NCI-H1105 treated with DMSO at 0.1 percent for 48 hours (cell line): ENCODE measurements at regions not wholly inside any gene's neighbourhood (a gene's known extent, or its start where the extent isn't known, plus 50 kb on each side); places are given as distances from the start of the nearest gene placed in this dataset.
"Not testable (repeated sequence)": the region's sequence is repeated elsewhere in the genome, so short reads cannot be mapped to it uniquely, and the experiment has no call there.

Experiments
- DNase-seq: peaks from one replicate; lab custom pipeline; 2025; lab: John Stamatoyannopoulos, UW

DNA sequence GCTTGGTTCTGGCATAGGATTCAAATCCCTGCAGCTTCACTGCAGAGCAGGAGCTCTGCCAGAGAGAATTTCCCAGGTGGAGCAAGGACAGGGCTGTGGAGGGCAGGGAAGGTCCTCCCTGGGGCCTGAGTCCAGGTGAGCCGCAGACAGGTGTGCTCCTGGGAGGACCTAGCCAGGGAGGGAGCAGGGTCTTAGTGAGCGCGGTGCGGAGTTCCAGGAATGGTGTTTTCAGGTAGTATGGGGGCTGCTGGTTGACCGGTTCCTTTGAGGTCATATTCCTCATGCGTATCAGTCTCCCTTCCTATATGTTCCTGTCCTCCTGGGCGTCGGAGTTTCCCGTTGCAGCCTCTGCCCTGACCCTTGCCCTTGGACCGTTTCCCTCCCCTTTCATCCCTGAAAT, 813.3 kb downstream of the KCNJ18 start:
- no peak for DNase-seq

DNA sequence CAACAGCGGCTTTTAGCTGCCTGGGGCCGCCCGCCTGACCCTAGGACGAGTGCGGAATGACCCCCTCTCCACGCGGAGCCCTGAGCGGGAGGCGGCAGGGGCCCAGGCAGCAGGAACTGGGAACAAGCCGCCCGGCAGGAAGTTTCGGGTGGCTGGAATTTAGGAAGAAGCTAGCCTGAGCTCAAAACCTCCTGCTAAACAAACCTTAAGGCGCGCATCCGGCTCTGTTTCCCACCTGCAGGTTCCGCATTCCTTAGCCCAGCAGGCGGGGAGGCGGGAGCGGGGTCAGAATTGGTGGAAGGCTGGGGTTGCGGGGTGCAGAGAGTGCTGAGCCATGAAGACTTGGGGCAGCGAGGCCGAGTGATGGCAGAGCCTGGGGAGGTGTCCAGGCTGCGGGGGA, 813.9 kb downstream of the KCNJ18 start:
- no peak for DNase-seq

DNA sequence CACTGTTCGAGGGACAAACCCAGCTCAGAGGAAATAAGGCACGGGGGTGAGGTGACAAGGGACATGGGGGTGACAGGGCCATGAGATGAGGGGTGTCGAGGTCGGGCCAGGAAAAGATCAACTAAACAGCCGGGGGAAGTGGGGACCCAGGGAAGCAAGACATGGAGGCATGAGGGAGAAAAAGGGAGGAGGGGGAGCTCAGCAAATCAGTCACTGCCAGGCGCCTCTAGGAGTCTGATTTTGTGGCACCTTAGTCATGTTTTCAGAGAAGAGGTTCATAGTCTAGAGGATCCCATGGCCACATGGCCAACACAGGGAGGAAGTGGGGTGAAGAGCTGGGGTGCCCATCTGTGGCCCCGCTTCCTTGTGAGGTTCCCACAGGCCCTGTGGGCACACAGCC, 814.5 kb downstream of the KCNJ18 start:
- DNase-seq = no peak

DNA sequence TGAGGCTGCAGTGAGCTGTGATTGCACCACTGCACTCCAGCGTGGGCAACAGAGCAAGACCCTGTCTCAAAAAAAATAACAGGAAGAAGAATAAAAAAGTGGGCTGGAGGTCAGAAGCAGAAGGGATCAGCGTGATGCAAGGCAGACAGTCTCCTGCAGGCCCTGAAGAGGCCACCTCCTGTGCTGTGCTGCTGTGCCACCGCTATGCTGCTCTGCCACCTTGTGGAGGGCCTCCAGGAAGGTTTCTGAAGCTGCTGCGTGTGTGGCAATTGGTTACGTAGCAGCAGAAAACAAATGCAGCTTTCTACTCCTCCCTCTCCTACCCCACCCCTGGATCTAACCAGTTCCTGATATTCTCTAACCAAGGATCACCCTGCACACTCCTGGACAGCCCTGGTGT, 815.5 kb downstream of the KCNJ18 start:
- no peak for DNase-seq

DNA sequence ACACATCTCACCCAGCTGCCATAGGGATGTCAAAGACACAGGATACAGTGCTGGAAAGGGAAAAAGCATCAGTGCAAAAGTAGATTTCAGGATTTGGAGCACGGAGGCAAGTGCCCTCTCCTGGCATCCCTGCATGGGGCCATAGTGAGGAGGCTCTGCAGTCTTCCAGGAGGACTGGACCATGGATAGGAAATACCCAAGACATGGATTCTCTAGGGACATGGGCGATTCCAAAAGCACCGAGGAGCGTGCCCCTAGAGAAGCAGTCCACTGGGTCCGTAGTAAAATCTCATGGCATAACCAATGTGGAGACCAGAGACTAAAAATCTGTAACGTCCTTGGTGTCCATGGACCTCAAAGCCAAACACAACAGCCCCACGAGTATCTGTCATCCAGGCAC, 818.2 kb downstream of the KCNJ18 start:
- DNase-seq = no peak

DNA sequence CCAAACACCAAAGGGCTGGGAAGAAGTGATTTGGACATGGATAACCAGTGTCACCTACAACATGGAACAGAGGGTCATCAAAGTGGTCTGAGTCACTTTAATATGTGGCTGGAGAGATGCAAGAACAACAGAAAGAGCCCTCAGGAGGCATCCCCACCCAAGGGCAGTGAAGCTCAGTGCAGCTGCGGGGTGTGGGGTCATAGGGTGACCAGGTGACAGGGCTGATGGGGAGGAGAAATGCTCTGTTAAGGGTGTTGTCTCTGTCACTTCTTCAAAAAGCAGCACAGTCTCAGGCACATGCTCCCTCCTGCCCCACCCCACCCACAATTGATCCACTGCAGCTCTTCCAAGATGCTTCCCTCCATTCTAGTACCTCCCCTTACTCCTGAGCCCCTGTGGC, 819.1 kb downstream of the KCNJ18 start:
- no peak for DNase-seq

DNA sequence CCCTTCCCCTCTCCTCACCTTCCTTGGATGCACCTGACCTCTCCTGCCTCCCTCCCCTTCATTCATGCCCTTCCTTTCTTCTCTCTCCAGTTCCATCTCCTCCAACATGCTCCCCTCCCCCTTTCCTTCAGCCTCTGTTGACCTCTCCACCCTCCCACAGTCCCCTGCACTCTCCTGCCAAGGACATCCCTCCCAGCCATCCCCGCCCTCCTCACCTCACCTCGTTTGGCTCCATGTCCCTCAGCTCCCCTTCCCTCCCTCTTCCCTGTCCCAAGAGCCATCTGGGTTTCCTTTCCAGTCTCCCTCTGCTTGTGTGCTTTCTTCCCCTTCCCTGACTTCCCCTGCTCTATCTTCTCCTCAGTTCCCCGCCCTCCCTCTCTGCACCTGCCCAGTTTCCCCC, 819.7 kb downstream of the KCNJ18 start:
- no peak for DNase-seq

DNA sequence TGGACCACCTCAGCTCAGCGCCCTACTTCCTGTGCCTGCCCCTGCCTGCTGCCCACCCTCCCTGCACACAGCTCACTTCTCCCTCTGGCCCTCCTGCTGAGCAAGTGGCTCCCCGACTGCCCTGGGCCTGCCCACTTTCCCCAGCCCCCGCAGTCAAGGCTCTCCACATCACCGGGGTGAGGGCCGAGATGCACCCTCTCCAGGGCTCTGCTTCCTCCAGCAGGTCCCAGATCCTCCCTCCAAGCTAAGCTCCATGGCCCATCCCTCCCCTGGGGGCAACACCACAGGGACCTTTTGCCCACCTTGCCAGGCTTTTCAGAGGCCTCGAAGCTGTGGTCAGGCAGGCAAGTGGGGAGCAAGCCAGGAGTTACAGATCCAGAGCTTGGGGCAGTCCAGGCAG, 820.2 kb downstream of the KCNJ18 start:
- no peak for DNase-seq

DNA sequence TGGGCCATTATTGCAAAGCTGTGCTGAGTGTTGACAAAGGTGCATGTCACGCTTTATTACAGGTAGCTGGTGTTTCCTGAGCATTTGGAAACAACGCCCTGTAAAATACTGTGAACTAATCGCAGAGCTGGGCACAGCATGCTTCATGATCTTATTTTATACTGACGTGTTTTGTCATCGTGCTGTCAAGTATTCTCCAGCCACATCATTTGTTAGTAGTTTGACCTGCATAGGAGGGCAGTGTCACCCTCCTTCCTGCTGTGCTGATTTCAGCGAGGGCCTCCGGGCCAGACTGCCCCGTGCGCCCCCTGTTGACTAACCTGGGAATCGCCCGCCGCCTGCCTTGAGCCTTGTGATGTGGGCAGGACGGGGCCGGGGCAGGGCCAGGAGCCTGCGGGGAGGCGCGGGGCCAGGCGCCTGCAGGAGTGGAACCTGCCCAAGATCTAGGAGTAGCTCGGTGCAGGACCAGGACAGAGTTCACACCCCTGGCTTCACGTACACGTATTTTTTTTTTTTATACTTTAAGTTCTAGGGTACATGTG, 820.7 kb downstream of the KCNJ18 start:
- no peak for DNase-seq

DNA sequence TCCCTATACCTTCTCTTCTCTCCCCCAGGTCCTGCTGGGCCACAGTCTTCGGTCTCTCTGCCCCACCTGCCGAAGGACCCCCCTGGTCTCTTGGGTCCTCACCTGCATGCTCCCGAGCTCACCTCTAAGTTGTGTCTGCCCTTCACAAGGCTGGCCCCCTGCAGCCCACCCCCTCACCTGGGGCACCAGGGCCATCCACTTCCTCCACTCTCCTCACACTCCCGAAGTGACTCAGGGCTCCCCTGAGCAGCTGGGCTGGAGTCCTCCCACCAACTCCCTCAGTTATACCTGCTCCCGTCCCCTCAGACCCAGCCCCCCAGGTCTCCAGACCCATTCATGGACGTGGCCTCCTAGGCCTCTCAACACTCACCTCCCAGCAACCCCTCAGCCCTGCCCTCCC, 822.0 kb downstream of the KCNJ18 start:
- DNase-seq = no peak

DNA sequence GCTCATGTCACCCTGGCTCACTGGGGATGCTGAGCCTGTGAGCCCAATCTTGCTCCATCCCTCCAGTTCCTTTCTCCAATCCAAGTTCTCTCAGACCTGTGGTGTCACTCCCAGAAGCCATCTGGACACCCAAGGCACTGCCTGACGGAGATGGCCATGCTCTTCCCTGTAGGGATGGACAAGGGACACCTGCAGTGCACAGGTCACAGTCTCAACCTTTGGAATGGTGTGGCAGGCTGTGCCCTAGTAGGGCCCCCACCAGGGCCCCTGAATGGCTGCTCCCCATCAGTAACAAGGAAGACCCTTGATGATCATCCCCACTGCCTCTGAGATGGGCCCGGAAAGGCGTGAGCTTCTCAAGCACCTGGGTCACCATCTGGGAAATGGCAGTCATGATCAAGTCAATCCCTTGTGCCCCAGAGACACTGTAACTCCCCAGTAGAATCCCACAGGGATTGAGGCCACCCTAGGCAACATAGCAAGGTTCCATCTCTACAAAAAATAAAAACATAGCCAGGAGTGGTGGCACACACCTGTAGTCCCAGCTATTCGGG, 822.5 kb downstream of the KCNJ18 start:
- no peak for DNase-seq

DNA sequence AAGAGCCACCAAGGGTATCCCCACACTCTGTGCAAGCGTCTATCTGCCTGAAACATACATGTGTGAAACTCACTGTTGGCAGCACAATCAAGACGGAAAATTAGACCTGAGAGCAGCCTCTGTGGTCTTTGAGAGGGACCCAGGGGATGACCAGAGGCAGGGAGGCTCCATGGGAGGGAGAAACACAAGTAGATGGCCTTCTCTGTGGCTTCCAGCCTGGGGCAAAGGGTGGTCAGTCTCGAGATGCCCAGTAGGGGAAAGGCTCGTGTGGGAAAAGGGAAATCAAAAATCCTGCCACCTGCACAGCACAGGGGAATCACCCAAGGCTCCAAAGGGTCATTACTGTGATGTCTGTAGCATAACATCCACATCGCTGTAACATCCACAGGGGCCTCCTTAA, 823.3 kb downstream of the KCNJ18 start:
- no peak for DNase-seq

DNA sequence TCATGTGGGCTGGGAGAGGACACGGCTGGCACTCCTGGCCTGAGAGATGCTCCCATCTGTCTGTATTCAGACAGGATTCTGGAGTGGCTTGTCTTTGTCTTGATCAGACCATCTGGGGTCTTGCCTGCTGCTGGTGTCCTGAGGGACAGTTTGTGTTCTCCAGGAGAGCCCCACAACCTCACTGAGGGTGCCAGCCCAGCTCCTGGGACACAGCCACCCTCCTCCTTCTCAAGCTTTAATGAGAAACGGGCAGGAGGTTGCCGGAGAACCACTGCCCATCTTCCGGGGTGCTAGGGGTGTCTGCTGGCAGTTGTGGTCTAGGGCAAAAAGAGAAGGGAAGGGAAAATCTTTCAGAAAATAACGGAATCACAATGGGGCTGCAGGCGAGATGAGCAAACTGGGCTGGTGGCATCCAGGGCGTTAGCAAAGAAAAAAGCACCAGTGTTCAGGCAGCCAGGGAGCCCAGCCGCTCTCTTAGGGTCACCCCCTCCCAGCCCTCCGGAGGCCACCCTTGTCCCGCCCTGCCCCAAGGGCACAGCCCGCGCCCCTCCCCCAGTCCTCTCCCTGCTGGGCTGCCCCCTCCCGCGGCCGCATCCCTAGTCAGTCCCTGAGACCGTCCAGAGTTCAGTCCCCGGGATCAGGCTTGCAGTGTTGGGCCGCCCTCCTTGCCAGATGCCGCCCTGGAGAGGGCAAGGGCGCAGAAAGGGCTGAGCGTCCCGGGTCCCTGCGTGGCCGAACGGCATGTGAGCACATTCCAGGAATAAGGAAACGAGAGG, 824.7 kb downstream of the KCNJ18 start:
- DNase-seq = no peak

DNA sequence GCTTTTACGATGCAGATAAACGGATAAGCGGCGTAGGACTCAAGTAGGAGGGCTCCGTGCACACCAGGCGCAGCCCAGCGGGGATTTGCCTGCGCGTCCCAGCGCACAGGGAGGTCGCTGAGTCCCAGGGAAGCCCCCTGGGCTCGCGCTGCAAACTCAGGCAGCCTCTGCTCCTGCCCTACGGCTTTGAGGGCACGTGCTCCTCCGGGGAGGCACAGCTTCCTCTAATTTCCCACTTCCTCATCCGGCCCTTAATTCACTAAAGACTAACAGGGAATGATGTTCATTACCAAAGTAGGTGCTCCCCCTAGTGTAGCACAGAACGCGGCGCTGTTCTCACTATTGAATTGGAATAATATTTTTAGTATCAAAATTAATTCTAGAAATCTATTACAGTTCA, 825.4 kb downstream of the KCNJ18 start:
- DNase-seq = no peak

DNA sequence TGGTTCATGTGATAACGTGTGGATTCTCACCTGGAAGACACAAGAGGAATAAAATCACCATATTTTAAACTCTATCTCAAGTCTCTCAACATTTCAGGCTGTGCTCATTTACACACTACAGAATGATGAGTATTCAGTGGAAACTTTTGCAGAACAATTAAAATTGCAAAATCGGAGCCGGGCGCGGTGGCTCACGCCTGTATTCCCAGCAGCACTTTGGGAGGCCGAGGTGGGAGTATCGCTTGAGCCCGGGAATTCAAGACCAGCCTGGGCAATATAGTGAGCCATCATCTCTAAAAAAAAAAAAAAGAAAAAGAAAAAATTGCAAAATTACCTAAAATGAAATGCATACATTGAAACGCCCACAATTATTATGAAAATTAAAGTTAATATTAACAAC, 825.9 kb downstream of the KCNJ18 start:
- no peak for DNase-seq

DNA sequence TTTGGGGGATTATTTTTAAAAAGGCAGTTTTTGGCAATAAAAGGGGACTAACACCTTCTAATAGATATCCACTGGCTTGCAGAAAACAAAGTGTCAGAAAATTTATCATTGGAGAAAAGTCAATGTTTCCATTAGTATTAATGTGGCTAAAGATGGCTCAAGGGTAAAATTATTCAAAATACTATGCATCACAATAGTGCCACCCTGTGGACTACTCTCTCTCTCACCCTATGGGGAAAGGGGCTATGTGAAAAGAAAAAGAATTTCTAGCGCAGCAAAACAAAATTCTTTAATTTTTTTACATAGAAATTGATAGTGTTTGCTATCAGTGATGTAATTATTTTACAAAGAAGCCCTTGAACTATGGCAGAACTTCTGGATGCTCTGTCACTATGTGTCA, 856.5 kb downstream of the KCNJ18 start:
- DNase-seq = not testable (repeated sequence)

DNA sequence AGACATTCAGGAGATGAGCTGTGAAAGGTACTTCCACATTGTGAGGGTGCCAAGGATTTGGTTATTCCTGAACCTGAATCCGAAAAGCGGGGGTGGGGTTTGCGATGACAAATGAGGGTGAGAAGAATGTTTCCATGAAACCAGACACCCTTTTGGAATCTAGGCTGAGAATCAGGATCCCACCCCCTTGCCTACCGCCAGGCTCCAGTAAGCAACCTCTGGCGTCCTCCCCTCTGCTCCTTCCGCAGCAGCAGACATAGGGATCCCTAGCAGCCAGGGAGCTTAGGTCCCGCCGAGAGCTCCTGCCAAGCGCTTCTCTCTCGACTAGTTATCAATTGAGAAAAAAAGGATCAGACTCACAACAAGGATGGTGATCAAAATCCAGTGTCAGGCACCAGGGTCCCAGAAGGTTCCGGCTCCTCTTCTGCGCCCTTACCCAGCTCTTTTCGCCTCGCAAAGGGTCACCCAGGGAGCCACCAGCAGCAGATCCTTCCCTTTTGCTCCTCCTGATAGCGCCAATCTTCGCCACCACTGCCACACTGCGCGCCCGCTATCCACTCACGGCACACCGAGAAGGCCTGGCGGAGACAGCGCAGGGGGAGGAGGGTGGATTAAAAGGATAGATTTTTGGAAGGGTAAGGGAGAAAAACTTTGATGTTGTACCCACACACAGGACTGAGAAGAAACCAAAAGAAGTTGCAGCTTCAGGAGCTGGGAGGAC, 859.5 kb downstream of the KCNJ18 start:
- not testable (repeated sequence) for DNase-seq

DNA sequence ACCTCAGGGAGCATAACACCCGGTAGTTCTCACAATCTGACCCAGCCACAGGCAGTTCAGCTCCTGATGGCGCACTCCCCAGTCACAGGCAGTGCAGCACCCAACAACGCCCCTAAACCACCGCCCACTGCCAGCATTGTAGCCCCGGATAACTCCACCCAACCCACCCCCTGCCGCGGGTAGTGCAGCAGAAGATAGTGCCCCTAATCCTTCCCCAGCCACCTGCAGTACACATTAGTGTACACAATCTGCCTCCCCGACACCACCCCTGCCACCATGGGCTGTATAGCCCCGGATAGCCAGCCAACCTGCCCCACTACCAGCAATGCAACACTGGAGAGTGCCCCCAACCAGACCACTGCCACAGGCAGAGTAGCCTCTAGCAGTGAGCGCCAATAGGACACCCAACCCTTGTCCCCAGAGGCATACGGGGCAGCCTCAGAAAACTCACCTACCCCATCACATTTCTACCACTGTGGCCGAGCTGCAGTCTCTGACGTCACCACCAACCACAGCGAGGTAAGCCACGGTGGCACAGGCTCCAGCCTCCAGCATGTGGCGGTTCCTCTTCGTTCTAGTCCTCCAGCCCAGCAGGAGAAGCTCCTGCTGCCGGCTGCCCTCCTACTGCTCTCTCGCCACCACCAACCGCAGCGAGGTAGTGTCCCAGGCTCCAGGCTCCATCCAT, 877.3 kb downstream of the KCNJ18 start:
- no peak for DNase-seq

DNA sequence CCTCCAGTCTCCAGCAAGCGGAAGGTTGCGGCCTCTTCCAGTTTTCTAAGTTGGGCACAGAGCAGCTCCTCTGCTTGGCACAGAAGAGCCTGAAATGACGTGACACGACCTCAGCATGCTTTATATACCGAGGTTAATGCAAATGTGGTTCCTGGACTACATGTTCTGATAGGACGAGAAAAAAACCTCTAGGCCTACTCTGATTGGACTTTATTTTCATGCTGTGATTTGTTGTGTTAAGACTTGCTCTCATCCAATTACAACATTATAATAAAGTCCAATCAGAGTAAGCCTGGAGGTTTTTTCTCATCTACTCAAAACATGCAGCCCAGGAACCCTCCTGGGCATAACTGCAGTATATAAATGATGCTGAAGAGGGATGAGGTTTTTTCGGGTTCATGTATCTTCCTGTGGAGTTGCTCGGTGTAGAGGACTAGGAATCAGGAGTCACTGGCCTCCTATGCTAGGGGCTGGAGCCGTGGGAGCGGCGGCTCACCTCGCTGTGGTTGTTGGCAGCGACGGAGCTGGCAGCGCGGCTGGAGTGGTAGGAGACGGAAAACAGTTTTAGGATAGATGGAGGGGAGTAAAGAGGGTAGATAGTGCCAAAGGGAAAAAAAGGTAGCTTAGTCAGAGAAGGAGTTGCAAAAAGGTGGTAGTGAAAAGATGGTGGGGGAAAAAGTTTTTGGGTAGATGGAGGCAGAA, 878.0 kb downstream of the KCNJ18 start:
- no peak for DNase-seq

DNA sequence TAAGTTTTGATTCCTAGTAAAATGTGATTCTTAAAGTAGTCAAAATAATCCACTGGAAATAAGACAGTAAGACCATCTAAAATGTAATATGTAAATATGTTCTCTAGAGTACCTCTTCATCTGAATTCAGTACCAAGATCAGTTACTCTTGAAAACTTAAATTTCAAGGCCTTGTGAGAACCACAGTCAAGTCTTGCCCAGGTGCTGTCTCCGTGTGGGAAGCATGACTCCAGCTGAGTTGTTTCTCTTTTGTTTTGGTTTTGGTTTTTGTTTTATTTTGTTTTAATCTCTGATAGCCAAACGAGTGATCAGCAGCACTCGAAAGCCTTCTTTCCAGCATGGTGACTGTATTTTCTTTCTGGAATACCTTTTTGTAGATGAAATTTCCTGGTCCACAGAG, 907.0 kb downstream of the KCNJ18 start:
- no peak for DNase-seq

DNA sequence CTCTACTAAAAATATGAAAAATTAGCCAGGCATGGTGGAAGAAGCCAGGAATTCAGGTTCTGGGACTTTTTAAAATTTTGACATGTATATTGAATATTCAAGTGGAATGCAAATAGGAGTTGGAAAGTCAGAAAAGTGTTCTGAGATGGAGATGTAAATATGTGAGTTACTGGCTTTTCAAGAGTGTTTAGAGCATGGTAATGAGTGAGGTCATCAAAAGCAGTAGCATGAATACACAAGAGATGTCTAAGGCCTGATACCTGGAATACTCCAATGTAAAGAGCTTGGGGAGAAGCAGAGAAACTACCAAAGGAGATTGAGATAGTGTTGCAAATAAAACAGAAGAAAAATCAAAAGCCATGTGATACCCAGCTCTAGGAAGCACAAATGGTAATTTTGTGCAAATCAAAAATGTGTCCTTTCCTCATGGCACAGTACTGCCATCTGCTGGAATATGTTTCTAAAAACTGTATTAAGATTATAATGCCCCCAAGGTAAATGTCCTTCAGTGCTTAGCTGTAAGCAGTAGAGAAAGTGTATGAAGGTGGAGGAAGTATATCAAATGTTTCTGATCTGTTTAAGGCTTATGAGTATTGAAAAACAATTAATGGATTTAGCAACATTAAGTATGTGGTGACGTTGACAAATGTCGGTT, 908.4 kb downstream of the KCNJ18 start:
- peak; percentile 1 for DNase-seq
